ENCODE measurements at regions not wholly inside any gene's neighbourhood (a gene's known extent, or its start where the extent isn't known, plus 50 kb on each side); places are given as distances from the start of the nearest gene placed in this dataset.

DNA sequence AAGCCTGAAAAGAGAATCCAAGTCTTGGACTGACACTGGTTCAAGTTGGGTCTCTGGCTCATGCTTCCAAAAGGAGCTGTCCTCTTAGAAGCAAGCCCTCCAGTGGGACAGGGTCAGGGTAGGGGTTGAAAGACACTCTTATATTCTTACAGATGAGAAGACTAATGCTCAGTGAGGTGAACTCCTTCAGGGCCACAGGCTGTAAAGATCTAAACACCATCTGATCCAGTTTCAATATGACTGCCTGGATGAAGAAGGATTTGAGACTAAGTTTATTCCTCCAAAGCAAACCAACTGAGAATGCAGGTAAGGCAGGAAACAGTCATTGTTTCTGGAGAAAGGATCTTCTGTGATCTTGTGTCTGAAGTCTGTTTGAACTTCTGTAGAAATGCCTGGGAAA, 99.0 kb upstream of the TAB2 start:
- no peaks in the 10 kb centered on the region for H3K9me3 ChIP-seq
- intact Hi-C loops (cut with DNase I), result no loop called here
- ATAC-seq, result no peak
- TF ChIP-seq, protein P1, sequence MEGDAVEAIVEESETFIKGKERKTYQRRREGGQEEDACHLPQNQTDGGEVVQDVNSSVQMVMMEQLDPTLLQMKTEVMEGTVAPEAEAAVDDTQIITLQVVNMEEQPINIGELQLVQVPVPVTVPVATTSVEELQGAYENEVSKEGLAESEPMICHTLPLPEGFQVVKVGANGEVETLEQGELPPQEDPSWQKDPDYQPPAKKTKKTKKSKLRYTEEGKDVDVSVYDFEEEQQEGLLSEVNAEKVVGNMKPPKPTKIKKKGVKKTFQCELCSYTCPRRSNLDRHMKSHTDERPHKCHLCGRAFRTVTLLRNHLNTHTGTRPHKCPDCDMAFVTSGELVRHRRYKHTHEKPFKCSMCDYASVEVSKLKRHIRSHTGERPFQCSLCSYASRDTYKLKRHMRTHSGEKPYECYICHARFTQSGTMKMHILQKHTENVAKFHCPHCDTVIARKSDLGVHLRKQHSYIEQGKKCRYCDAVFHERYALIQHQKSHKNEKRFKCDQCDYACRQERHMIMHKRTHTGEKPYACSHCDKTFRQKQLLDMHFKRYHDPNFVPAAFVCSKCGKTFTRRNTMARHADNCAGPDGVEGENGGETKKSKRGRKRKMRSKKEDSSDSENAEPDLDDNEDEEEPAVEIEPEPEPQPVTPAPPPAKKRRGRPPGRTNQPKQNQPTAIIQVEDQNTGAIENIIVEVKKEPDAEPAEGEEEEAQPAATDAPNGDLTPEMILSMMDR (IDR thresholded peaks at IDR 0.05), result no peak
- no peaks in the 10 kb centered on the region for H3K4me1 ChIP-seq
- no peak for DNase-seq
- H3K4me3 ChIP-seq, result no peak overlapping the region
- H3K27me3 ChIP-seq, result no peaks in the 10 kb centered on the region
- no peaks in the 10 kb centered on the region for H3K36me3 ChIP-seq
- H3K27ac ChIP-seq, result no peak overlapping the region

DNA sequence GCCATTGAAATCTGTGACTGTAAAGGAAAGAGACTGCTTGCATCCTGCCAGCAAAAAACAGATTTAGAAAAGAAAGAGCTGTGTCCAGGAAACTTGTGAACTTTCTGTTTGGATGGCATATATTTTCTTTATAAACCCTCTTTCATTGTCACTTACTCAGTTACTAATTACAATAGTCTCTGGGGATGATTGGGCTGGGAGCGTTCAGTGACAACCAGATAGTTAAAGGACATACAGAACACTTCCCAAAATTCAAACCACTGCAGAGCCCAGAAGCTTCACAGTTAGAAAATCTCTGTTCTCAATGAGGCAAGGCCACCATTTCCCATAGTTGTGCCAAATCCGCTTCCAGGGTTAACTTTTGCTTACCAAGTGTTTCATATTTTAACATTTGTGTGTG, 98.6 kb upstream of the TAB2 start:
- ATAC-seq, result no peak

DNA sequence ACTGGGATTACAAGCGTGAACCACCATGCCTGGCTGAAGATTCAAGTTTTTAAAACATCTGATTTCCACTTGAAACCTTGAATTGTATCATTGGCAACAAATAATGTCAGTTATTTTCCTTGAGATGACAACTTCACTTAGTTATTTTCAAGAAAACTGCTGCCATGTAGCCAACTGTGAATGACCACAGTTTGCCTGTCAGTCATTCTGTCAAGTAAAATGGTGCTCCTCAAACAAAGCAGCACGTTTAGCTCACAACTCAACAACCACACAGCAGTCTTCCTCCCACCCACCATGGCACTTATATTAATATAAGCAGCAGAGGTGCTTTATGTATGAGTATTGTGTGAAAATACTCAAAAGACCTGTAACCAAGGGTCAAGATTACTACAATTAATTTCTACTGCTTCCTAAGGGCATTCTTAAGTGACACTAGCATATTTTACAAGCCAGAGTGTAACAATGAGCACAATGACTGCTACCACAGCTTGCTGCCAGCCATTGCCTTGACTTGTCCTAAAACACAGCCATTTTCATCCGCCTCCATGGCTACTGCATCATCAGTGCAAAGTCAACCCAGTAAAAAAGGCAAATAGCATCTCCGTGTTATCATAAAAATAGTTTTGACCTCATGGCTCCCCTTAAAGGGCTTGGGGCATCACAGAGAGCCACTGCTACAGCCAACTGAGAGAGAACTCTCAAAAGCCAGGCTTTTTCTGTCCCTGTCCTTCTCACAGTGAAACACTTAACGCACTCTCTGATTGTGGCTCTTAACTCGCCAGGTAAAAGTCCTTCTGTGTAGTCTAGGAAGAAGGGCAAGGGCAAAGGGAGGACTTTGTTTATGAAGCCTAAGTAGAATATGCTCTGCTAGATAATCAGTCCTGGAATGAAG, 96.4 kb upstream of the TAB2 start:
- ATAC-seq (no peak), DNase-seq (no peak)
- H3K27me3 ChIP-seq, result no peaks in the 10 kb centered on the region
- H3K36me3 ChIP-seq, result no peaks in the 10 kb centered on the region
- no peak overlapping the region for H3K4me3 ChIP-seq
- H3K4me1 ChIP-seq, result no peaks in the 10 kb centered on the region
- TF ChIP-seq, protein P1 (IDR thresholded peaks at IDR 0.05), result no peak
- no peaks in the 10 kb centered on the region for H3K9me3 ChIP-seq
- no peak overlapping the region for H3K27ac ChIP-seq
- intact Hi-C loops (cut with DNase I), result no loop called here

More for the DNA sequence above, 98.6 kb upstream of the TAB2 start:
- intact Hi-C loops (cut with DNase I), result no loop called here
- TF ChIP-seq, protein P1 (IDR thresholded peaks at IDR 0.05), result no peak
- no peak overlapping the region for H3K4me3 ChIP-seq
- no peaks in the 10 kb centered on the region for H3K27me3 ChIP-seq
- H3K36me3 ChIP-seq, result no peaks in the 10 kb centered on the region
- H3K4me1 ChIP-seq, result no peaks in the 10 kb centered on the region
- no peak overlapping the region for H3K27ac ChIP-seq
- no peaks in the 10 kb centered on the region for H3K9me3 ChIP-seq
- no peak for DNase-seq

DNA sequence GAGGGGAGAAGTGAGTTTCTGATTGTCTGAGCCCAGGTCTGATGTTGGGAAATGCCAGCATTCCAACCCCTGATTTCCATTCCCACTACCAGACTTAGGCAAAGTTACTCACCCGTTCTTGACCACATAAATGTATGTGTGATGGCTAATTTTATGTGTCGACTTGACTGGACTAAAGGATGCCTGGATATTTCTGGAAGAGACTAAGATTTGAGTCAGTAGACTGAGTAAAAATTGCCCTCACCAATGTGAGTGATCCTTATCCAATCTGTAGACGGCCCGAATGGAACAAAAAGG, 95.8 kb upstream of the TAB2 start:
- no peak overlapping the region for H3K4me3 ChIP-seq
- H3K27ac ChIP-seq, result no peak overlapping the region
- no peaks in the 10 kb centered on the region for H3K36me3 ChIP-seq
- intact Hi-C loops (cut with DNase I), result no loop called here
- TF ChIP-seq, protein P1 (IDR thresholded peaks at IDR 0.05), result no peak
- H3K4me1 ChIP-seq, result no peaks in the 10 kb centered on the region
- no peak for ATAC-seq
- H3K27me3 ChIP-seq, result no peaks in the 10 kb centered on the region
- DNase-seq, result no peak
- no peaks in the 10 kb centered on the region for H3K9me3 ChIP-seq

DNA sequence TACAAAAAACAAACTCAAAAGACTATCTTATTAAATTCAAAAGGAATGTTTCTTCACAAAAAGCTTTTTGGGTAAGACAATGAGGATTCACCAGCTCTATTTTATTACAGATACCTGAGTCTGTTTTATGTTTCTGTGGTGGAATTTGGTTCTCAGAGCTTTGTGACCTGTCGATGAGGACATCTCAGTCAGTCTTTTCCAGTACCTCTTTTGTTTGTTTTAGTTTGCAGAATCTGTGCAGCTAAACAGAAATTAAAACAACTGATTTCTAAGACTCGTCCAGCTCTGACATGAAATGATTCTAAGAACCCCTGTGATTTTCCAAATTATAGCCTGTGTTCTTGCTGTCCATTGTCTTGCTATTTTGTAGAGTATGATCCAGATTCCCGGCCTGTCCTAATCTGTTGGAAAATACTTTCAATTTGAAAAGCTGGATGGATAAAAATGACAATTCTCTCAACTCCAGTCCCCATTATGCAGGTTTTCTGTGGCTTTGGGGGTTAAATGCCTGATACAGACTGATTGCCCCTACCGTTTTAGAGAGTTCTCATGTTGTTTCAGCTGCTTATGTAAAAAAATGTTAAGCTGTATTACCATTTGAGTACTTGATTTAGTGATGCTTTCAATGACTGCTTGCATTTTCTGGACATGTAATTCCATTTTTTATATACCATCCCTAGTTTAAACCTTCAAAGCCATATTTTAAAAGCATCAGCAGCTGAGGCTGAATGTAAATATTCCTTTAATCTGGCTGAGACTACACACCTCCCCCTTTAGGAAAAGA, 94.2 kb upstream of the TAB2 start:
- no peak for DNase-seq
- no peak for ATAC-seq
- TF ChIP-seq, protein P1 (IDR thresholded peaks at IDR 0.05), result no peak
- Histone ChIP-seq H3K4me1 (no peaks in the 10 kb centered on the region), H3K27me3 (no peaks in the 10 kb centered on the region), H3K27ac (no peak overlapping the region), H3K36me3 (no peaks in the 10 kb centered on the region), H3K4me3 (no peak overlapping the region), H3K9me3 (no peaks in the 10 kb centered on the region)
- intact Hi-C loops (cut with DNase I), result no loop called here

Data from upper lobe of right lung (tissue), 1 donor.